Left ventricle myocardium superior (tissue), 1 donor: ENCODE measurements at regions not wholly inside any gene's neighbourhood (a gene's known extent, or its start where the extent isn't known, plus 50 kb on each side); places are given as distances from the start of the nearest gene placed in this dataset.

Experiments
- ATAC-seq: fragments of 200-7000 bp; cut with Tn5 transposase; one replicate; pipeline ENCODE4 v1.9.1; 2020; ENCODE audit warnings: mild to moderate bottlenecking, moderate library complexity
- DNase-seq: peaks from one replicate; pipeline ENCODE4 v3.0.0-alpha.2; 2020
- intact Hi-C: fragments of 100-400 bp; cut with micrococcal nuclease; formaldehyde crosslinking; loops from one replicate; pipeline ENCODE4 v1.11.0; 2022
- donor health status: DM: no; HTN: yes; CAD: no; lungs with severe emphysema.

GRCh38 chr11:116148056-116148455 is 624.7 kb downstream of the BUD13 start:
- intact Hi-C loops, result no loop called here
- ATAC-seq (no peak), DNase-seq (no peak)

GRCh38 chr11:116145187-116145865 is 627.5 kb downstream of the BUD13 start:
- no peak for DNase-seq
- intact Hi-C loops, result no loop called here
- ATAC-seq, result no peak

- intact Hi-C loops, result no loop called here
- DNase-seq, result no peak
- ATAC-seq, result no peak
Observed at GRCh38 chr11:116144387-116144958, 628.3 kb downstream of the BUD13 start.

- intact Hi-C loops, result no loop called here
- ATAC-seq (no peak), DNase-seq (no peak)
Observed at GRCh38 chr11:116138280-116138679, 634.1 kb upstream of the CADM1 start.

GRCh38 chr11:116137753-116138152 is 633.5 kb upstream of the CADM1 start:
- DNase-seq (no peak), ATAC-seq (no peak)
- intact Hi-C loops, result no loop called here

- intact Hi-C loops, result no loop called here
- no peak for DNase-seq
Observed at GRCh38 chr11:116136987-116137674, 632.9 kb upstream of the CADM1 start.

GRCh38 chr11:116135891-116136290 is 631.7 kb upstream of the CADM1 start:
- ATAC-seq, result no peak
- no peak for DNase-seq
- intact Hi-C loops, result no loop called here

More at GRCh38 chr11:116136987-116137674, 632.9 kb upstream of the CADM1 start:
- ATAC-seq, result no peak

- DNase-seq, result no peak
- intact Hi-C loops, result no loop called here
- ATAC-seq, result no peak
Observed at GRCh38 chr11:116134450-116134849, 630.2 kb upstream of the CADM1 start.

GRCh38 chr11:116132273-116132978 is 628.2 kb upstream of the CADM1 start:
- no peak for ATAC-seq
- no peak for DNase-seq
- intact Hi-C loops, result no loop called here

- no peak for DNase-seq
Observed at GRCh38 chr11:116130122-116130521, 625.9 kb upstream of the CADM1 start.

GRCh38 chr11:116129456-116129855 is 625.2 kb upstream of the CADM1 start:
- DNase-seq, result no peak
- intact Hi-C loops, result no loop called here
- ATAC-seq, result no peak

More at GRCh38 chr11:116130122-116130521, 625.9 kb upstream of the CADM1 start:
- no peak for ATAC-seq
- intact Hi-C loops, result no loop called here

- ATAC-seq (no peak), DNase-seq (no peak)
- intact Hi-C loops, result no loop called here
Observed at GRCh38 chr11:116126562-116126961, 622.3 kb upstream of the CADM1 start.

- ATAC-seq (no peak), DNase-seq (no peak)
- intact Hi-C loops, result no loop called here
Observed at GRCh38 chr11:116124922-116125714, 620.9 kb upstream of the CADM1 start.

- intact Hi-C loops, result no loop called here
- DNase-seq (no peak), ATAC-seq (no peak)
Observed at GRCh38 chr11:116123739-116124138, 619.5 kb upstream of the CADM1 start.

- DNase-seq (no peak), ATAC-seq (no peak)
- intact Hi-C loops, result no loop called here
Observed at GRCh38 chr11:116122697-116123472, 618.7 kb upstream of the CADM1 start.

GRCh38 chr11:116119158-116119557 is 614.9 kb upstream of the CADM1 start:
- ATAC-seq (no peak), DNase-seq (no peak)
- intact Hi-C loops, result no loop called here

- DNase-seq, result no peak
- no peak for ATAC-seq
- intact Hi-C loops, result no loop called here
Observed at GRCh38 chr11:116118138-116118470, 613.9 kb upstream of the CADM1 start.

GRCh38 chr11:116117331-116118137 is 613.3 kb upstream of the CADM1 start:
- no peak for DNase-seq
- ATAC-seq, result no peak
- intact Hi-C loops, result no loop called here
